Ishikawa (cell line): ENCODE measurements at regions not wholly inside any gene's neighbourhood (a gene's known extent, or its start where the extent isn't known, plus 50 kb on each side); places are given as distances from the start of the nearest gene placed in this dataset.

Experiments used
- CEBPB ChIP-seq: IDR thresholded peaks from 2 replicates; pipeline ENCODE4 v1.6.1; 2012
- EP300 ChIP-seq: IDR thresholded peaks from 2 replicates; pipeline ENCODE4 v1.6.1; 2012; ENCODE audit warnings: borderline replicate concordance
- FOXM1 ChIP-seq: IDR thresholded peaks from 2 replicates; pipeline ENCODE4 v1.6.1; 2012; ENCODE audit warnings: low read depth, borderline replicate concordance
- MAX ChIP-seq: IDR thresholded peaks from 2 replicates; pipeline ENCODE4 v1.6.1; 2012
- NFIC ChIP-seq: IDR thresholded peaks from 2 replicates; pipeline ENCODE4 v1.6.1; 2012
- RAD21 ChIP-seq: IDR thresholded peaks from 2 replicates; pipeline ENCODE4 v1.6.1; 2012; ENCODE audit warnings: low read depth
- REST ChIP-seq: IDR thresholded peaks from 2 replicates; pipeline ENCODE4 v1.6.1; 2012; ENCODE audit warnings: low read depth, mild to moderate bottlenecking
- TAF1 ChIP-seq: IDR thresholded peaks from 2 replicates; pipeline ENCODE4 v1.6.1; 2012; ENCODE audit warnings: low read depth, mild to moderate bottlenecking
- TEAD4 ChIP-seq: IDR thresholded peaks from 2 replicates; pipeline ENCODE4 v1.6.1; 2012
- YY1 ChIP-seq: IDR thresholded peaks from 2 replicates; pipeline ENCODE4 v1.6.1; 2012; ENCODE audit warnings: low read depth

GRCh38 chr12:43198608-43199007, 353.4 kb downstream of the ADAMTS20 start:
- TF ChIP-seq REST (no peak), FOXM1 (no peak), YY1 (no peak), TEAD4 (no peak), NFIC (no peak), TAF1 (no peak), CEBPB (no peak), EP300 (no peak), RAD21 (no peak), MAX (no peak)
